ENCODE measurements at regions not wholly inside any gene's neighbourhood (a gene's known extent, or its start where the extent isn't known, plus 50 kb on each side); places are given as distances from the start of the nearest gene placed in this dataset.

GRCh38 chr5:24170026-24170425 lies 474.8 kb downstream of the CDH10 start:
- H3K27me3 ChIP-seq (ENCODE audit: control insufficient read depth, insufficient read depth, low read length) = no peaks in the 10 kb centered on the region
- H3K4me2 ChIP-seq (ENCODE audit: low read depth, low read length) = no peak overlapping the region
- no peak overlapping the region for H4K8ac ChIP-seq (ENCODE audit: low read depth in 2 of 2, low read length in 2 of 2)
- no peaks in the 10 kb centered on the region for H3K79me1 ChIP-seq (ENCODE audit: low read depth in 1 of 2, low read length in 2 of 2)
- ChIA-PET CTCF (no interaction called here), POLR2A (ENCODE audit: unreplicated experiment) (no interaction called here)
- H3K14ac ChIP-seq (replicated peaks; ENCODE audit: low read depth, low read length) = no peak overlapping the region
- dilution Hi-C loops (cut with HindIII; ENCODE audit: low sequenced_read_pairs, unreplicated experiment) = no loop called here
- H2AK9ac ChIP-seq (replicated peaks; ENCODE audit: low read depth, low read length, poor library complexity) = no peak overlapping the region
- TF ChIP-seq CHD1 (IDR thresholded peaks at IDR 0.05; ENCODE audit: low read depth, low read length) = no peak
- no peaks in the 10 kb centered on the region for H3K36me3 ChIP-seq (ENCODE audit: control insufficient read depth, insufficient read depth, low read length)
- no peak overlapping the region for H2BK5ac ChIP-seq (ENCODE audit: low read depth, low read length, poor library complexity, severe bottlenecking)
- WGBS, 2 experiments (ENCODE audit: extremely low coverage in 2 of 2, insufficient read length in 1 of 2) = 94% methylated on average over 6 of the region's 16 CpGs; no CpG with 5 or more reads in 1 of the 2 experiments
- H3K4me1 ChIP-seq (ENCODE audit: control insufficient read depth, insufficient read depth, low read length) = no peaks in the 10 kb centered on the region
- no peak overlapping the region for H3K18ac ChIP-seq (ENCODE audit: low read depth, low read length)
- H2BK120ac ChIP-seq (ENCODE audit: low read depth, low read length) = no peak overlapping the region
- no peak overlapping the region for H4K5ac ChIP-seq (ENCODE audit: low read depth, low read length)
- no peak overlapping the region for H3K4ac ChIP-seq (ENCODE audit: low read depth, low read length)
- no peak overlapping the region for H2AFZ ChIP-seq (replicated peaks; ENCODE audit: low read length, poor library complexity)
- no peaks in the 10 kb centered on the region for H4K20me1 ChIP-seq (ENCODE audit: insufficient read depth, low read length)
- H3K9me3 ChIP-seq (ENCODE audit: control insufficient read depth, insufficient read depth, low read length) = no peaks in the 10 kb centered on the region
- no peak overlapping the region for H3K27ac ChIP-seq (ENCODE audit: insufficient read depth, low read length)
- H3K4me3 ChIP-seq (ENCODE audit: insufficient read depth, low read depth, low read length) = no peak overlapping the region
- H3K9ac ChIP-seq (ENCODE audit: low read depth, low read length) = no peak overlapping the region
- H2BK20ac ChIP-seq (ENCODE audit: low read depth, low read length) = no peak overlapping the region
- H2AK5ac ChIP-seq (ENCODE audit: low read depth, low read length) = no peak overlapping the region
- no peak overlapping the region for H4K91ac ChIP-seq (ENCODE audit: insufficient read depth, low read depth, low read length)
- H3K23ac ChIP-seq (ENCODE audit: low read depth, low read length) = no peak overlapping the region
- in situ Hi-C loops (cut with MboI; ENCODE audit: low sequenced_read_pairs) = no loop called here
- H3K56ac ChIP-seq (ENCODE audit: extremely low read depth, insufficient read depth, low read length) = no peak overlapping the region
- no peaks in the 10 kb centered on the region for H3K9me1 ChIP-seq (ENCODE audit: insufficient read depth, low read length)
- intact Hi-C loops (cut with micrococcal nuclease) = no loop called here
- BruUV-seq (replicated peaks) = no TSS peak
- ATAC-seq (ENCODE audit: low read depth) (no peak), DNase-seq (no peak)
- H2BK15ac ChIP-seq (ENCODE audit: low read depth, low read length) = no peak overlapping the region

All from IMR-90 (cell line).